HCT116 (cell line): ENCODE measurements at regions not wholly inside any gene's neighbourhood (a gene's known extent, or its start where the extent isn't known, plus 50 kb on each side); places are given as distances from the start of the nearest gene placed in this dataset.
"Not testable (repeated sequence)": the region's sequence is repeated elsewhere in the genome, so short reads cannot be mapped to it uniquely, and the experiment has no call there.

ENCODE experiments used
- ATAC-seq: fragments of 200-7000 bp; cut with Tn5 transposase; 2 replicates; pipeline ENCODE4 v1.9.1; 2020; ENCODE audit warnings: mild to moderate bottlenecking, moderate library complexity
- BruUV-seq: library from RNA; stranded (reverse); fragments of 400-500 nt; replicated peaks from 2 replicates; lab custom pipeline; 2021; lab: Mats Ljungman, UMichigan
- CTCF ChIA-PET: fragments of 300-600 bp; sonication (Branson Sonifier 250); formaldehyde crosslinking; loops from one replicate; lab custom pipeline; 2021; ENCODE audit warnings: antibody characterized with exemption; lab: Charles Lee
- POLR2A ChIA-PET: fragments of 300-600, 350-600 bp; sonication (Branson Sonifier 250); formaldehyde crosslinking; loops from one replicate; lab custom pipeline; 2021; ENCODE audit warnings: antibody characterized with exemption; lab: Charles Lee
- RAD21 ChIA-PET, 2 experiments: fragments of 300-600 bp; sonication (Branson Sonifier 250); formaldehyde crosslinking; loops; one replicate each; lab custom pipeline; 2023; ENCODE audit warnings: low total read pairs in 2 of 2; ENCODE audit not compliant: uncharacterized antibody in 2 of 2, unreplicated experiment in 2 of 2, low non-redundant PET in 1 of 2; lab: Charles Lee
- DNase-seq: peaks from one replicate; pipeline ENCODE4 v3.0.0-alpha.2; 2010; ENCODE audit warnings: low read depth, low spot score
- H2AFZ ChIP-seq: fragments of 200-600 bp; shearing (Covaris generic), sonication (generic); 2 replicates; pipeline ENCODE4 v1.6.1; 2017; ENCODE audit warnings: low read depth, mixed run types, mixed read lengths, antibody characterized with exemption, low read length; ENCODE audit not compliant: poor library complexity, severe bottlenecking
- H3K27ac ChIP-seq: 2 replicates; pipeline ENCODE4 v1.5.1; 2012; ENCODE audit warnings: low read depth, low read length
- H3K27me3 ChIP-seq: fragments of 200-600 bp; sonication (generic); 2 replicates; pipeline ENCODE4 v1.6.1; 2016; ENCODE audit warnings: mixed run types, low read length, mixed read lengths; ENCODE audit not compliant: insufficient read depth
- H3K36me3 ChIP-seq, 2 experiments: fragments of 200-500 bp in 1 of 2; fragments of 200-600 bp in 1 of 2; sonication (Bioruptor generic) in 1 of 2; sonication (generic) in 1 of 2; 2 replicates each; pipeline versions ENCODE4 v1.5.1 to v1.6.1; 2014 to 2016; ENCODE audit warnings: low read length in 2 of 2, inconsistent platforms in 1 of 2, mixed read lengths in 1 of 2, mixed run types in 1 of 2; ENCODE audit not compliant: insufficient read depth in 2 of 2, control insufficient read depth in 1 of 2
- H3K4me1 ChIP-seq, 2 experiments: fragments of 200-600 bp in 1 of 2; sonication (generic) in 1 of 2; 2 replicates each; pipeline versions ENCODE4 v1.5.1 to v1.6.1; 2012 to 2017; ENCODE audit warnings: low read length in 2 of 2, inconsistent platforms in 1 of 2, mild to moderate bottlenecking in 1 of 2, mixed read lengths in 1 of 2, mixed run types in 1 of 2, moderate library complexity in 1 of 2; ENCODE audit not compliant: insufficient read depth in 2 of 2, control insufficient read depth in 1 of 2
- H3K4me2 ChIP-seq: fragments of 200-600 bp; sonication (generic); 2 replicates; pipeline ENCODE4 v1.6.1; 2017; ENCODE audit warnings: mixed run types, low read length, mixed read lengths
- H3K4me3 ChIP-seq, 2 experiments: fragments of 200-600 bp in 1 of 2; sonication (generic) in 1 of 2; replicated peaks in 1 of 2; 2 replicates each; pipeline ENCODE4 v1.5.1; 2011 to 2016; ENCODE audit warnings: low read length in 2 of 2, control low read depth in 1 of 2, low read depth in 1 of 2, mild to moderate bottlenecking in 1 of 2, mixed read lengths in 1 of 2, mixed run types in 1 of 2
- H3K79me2 ChIP-seq: fragments of 200-600 bp; sonication (generic); 2 replicates; pipeline ENCODE4 v1.6.1; 2017; ENCODE audit warnings: mild to moderate bottlenecking, mixed run types, low read length, moderate library complexity, mixed read lengths; ENCODE audit not compliant: insufficient read depth
- H3K9ac ChIP-seq: fragments of 200-600 bp; sonication (generic); 2 replicates; pipeline ENCODE4 v1.6.1; 2016; ENCODE audit warnings: low read length, mixed read lengths
- H3K9me2 ChIP-seq: fragments of 200-600 bp; sonication (generic), shearing (Covaris generic); 2 replicates; pipeline ENCODE4 v1.6.1; 2017; ENCODE audit warnings: mixed run types, mild to moderate bottlenecking, moderate library complexity; ENCODE audit not compliant: insufficient read depth
- H3K9me3 ChIP-seq, 2 experiments: fragments of 200-500 bp in 1 of 2; fragments of 200-600 bp in 1 of 2; sonication (Bioruptor generic) in 1 of 2; sonication (generic) in 1 of 2; 2 replicates each; pipeline ENCODE4 v1.6.1; 2014 to 2017; ENCODE audit warnings: low read length in 2 of 2, mixed read lengths in 2 of 2, inconsistent platforms in 1 of 2, low read depth in 1 of 2, mild to moderate bottlenecking in 1 of 2, mixed run types in 1 of 2, moderate library complexity in 1 of 2; ENCODE audit not compliant: control insufficient read depth in 1 of 2, insufficient read depth in 1 of 2
- H4K20me1 ChIP-seq: fragments of 200-600 bp; sonication (generic), shearing (Covaris generic); 2 replicates; pipeline ENCODE4 v1.6.1; 2017; ENCODE audit warnings: mixed run types, mild to moderate bottlenecking, moderate library complexity; ENCODE audit not compliant: insufficient read depth
- YY1 ChIP-seq: IDR thresholded peaks from 2 replicates; pipeline ENCODE4 v1.6.1; 2011; ENCODE audit warnings: low read length, low read depth, moderate library complexity, mild to moderate bottlenecking; ENCODE audit not compliant: insufficient replicate concordance; ENCODE audit errors: extremely low read depth
- intact Hi-C: fragments of 100-400 bp; cut with micrococcal nuclease; formaldehyde crosslinking; loops from 2 replicates; pipeline ENCODE4 v1.10.0; 2022
- TF ChIP-seq, protein P1 (sequence below): IDR thresholded peaks from 2 replicates; pipeline ENCODE4 v1.6.1; 2011; ENCODE audit warnings: mild to moderate bottlenecking, low read length, moderate library complexity; ENCODE audit not compliant: insufficient replicate concordance; ENCODE audit errors: extremely low read depth

DNA sequence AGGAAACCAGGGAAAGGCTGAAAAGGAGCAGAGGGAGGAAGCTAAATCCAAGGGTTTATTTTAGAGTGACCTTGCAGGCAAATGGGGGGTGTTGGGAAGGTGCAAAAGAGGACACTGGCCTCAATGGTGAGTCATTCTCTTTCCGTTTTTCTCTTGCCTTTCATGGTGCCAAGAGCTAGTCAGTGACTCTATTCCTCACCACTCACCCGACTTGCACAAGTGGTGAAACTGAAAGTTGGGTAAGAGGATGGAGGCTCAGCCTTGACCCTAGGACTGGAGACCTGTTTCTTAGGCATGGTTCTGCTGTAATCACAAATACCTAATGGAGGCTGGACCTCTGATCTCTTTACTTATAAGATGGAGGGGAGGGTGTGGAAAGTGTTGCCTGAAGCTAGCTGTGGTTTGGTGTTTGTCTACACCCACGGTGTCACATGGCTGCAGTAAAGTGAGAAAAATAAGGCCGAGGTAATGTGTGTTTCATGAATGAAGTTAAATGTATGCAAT lies 67.3 kb upstream of the CREB3L1 start:
- Histone ChIP-seq H4K20me1 (no peaks in the 10 kb centered on the region), H3K9ac (no peak overlapping the region), H3K27ac (no peak overlapping the region), H3K79me2 (no peaks in the 10 kb centered on the region), H3K4me2 (peak overlapping the region; percentile 13; the same call in 1 of the 2 replicates), H3K36me3 (no peaks in the 10 kb centered on the region), H3K4me3 (no peak overlapping the region), H3K4me1 (peaks cover 5 to 6% of the 10 kb centered on the region in 2 experiments; a peak in 3 of 4 replicates)
- POLR2A ChIA-PET: no interaction called here
- TF ChIP-seq, protein P1, sequence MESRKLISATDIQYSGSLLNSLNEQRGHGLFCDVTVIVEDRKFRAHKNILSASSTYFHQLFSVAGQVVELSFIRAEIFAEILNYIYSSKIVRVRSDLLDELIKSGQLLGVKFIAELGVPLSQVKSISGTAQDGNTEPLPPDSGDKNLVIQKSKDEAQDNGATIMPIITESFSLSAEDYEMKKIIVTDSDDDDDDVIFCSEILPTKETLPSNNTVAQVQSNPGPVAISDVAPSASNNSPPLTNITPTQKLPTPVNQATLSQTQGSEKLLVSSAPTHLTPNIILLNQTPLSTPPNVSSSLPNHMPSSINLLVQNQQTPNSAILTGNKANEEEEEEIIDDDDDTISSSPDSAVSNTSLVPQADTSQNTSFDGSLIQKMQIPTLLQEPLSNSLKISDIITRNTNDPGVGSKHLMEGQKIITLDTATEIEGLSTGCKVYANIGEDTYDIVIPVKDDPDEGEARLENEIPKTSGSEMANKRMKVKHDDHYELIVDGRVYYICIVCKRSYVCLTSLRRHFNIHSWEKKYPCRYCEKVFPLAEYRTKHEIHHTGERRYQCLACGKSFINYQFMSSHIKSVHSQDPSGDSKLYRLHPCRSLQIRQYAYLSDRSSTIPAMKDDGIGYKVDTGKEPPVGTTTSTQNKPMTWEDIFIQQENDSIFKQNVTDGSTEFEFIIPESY: no peak
- no peak for TF ChIP-seq YY1
- TF ChIP-seq, all 23 proteins: peak for 0
- no TSS peak for BruUV-seq
- Histone ChIP-seq H3K9me2 (no peaks in the 10 kb centered on the region), H3K9me3 (no peaks in the 10 kb centered on the region), H2AFZ (no peak overlapping the region), H3K27me3 (no peaks in the 10 kb centered on the region)
- intact Hi-C loops: no loop called here
- ATAC-seq (no peak), DNase-seq (no peak)
- RAD21 ChIA-PET: no interaction called here
- CTCF ChIA-PET: no interaction called here

- H3K9ac ChIP-seq, ATAC-seq, H3K4me1 ChIP-seq, H3K27me3 ChIP-seq, H3K9me3 ChIP-seq, H3K4me2 ChIP-seq, H3K79me2 ChIP-seq, POLR2A ChIA-PET, H3K36me3 ChIP-seq, RAD21 ChIA-PET, intact Hi-C loops, H2AFZ ChIP-seq, CTCF ChIA-PET, DNase-seq, BruUV-seq, H3K4me3 ChIP-seq, H4K20me1 ChIP-seq, H3K27ac ChIP-seq, H3K9me2 ChIP-seq: not testable (repeated sequence)
These were observed 67.8 kb upstream of the CREB3L1 start for GRCh38 chr11:46209624-46210023.
